GM12874 (cell line): ENCODE measurements at regions not wholly inside any gene's neighbourhood (a gene's known extent, or its start where the extent isn't known, plus 50 kb on each side); places are given as distances from the start of the nearest gene placed in this dataset.

Experiments
- TF ChIP-seq, protein P1 (sequence below): IDR thresholded peaks from 2 replicates; pipeline ENCODE4 v1.5.1; 2011; ENCODE audit warnings: low read depth, mild to moderate bottlenecking, control low read depth, low read length, moderate library complexity; ENCODE audit not compliant: insufficient read depth

GRCh38 chr4:26218677-26219605 lies 101.9 kb upstream of the RBPJ start:
- TF ChIP-seq, protein P1, sequence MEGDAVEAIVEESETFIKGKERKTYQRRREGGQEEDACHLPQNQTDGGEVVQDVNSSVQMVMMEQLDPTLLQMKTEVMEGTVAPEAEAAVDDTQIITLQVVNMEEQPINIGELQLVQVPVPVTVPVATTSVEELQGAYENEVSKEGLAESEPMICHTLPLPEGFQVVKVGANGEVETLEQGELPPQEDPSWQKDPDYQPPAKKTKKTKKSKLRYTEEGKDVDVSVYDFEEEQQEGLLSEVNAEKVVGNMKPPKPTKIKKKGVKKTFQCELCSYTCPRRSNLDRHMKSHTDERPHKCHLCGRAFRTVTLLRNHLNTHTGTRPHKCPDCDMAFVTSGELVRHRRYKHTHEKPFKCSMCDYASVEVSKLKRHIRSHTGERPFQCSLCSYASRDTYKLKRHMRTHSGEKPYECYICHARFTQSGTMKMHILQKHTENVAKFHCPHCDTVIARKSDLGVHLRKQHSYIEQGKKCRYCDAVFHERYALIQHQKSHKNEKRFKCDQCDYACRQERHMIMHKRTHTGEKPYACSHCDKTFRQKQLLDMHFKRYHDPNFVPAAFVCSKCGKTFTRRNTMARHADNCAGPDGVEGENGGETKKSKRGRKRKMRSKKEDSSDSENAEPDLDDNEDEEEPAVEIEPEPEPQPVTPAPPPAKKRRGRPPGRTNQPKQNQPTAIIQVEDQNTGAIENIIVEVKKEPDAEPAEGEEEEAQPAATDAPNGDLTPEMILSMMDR, result no peak

- TF ChIP-seq, protein P1, result no peak
These were observed 100.1 kb upstream of the RBPJ start for GRCh38 chr4:26220696-26221095.

- TF ChIP-seq, protein P1, result no peak
These were observed 97.7 kb upstream of the RBPJ start for GRCh38 chr4:26223155-26223554.

DNA sequence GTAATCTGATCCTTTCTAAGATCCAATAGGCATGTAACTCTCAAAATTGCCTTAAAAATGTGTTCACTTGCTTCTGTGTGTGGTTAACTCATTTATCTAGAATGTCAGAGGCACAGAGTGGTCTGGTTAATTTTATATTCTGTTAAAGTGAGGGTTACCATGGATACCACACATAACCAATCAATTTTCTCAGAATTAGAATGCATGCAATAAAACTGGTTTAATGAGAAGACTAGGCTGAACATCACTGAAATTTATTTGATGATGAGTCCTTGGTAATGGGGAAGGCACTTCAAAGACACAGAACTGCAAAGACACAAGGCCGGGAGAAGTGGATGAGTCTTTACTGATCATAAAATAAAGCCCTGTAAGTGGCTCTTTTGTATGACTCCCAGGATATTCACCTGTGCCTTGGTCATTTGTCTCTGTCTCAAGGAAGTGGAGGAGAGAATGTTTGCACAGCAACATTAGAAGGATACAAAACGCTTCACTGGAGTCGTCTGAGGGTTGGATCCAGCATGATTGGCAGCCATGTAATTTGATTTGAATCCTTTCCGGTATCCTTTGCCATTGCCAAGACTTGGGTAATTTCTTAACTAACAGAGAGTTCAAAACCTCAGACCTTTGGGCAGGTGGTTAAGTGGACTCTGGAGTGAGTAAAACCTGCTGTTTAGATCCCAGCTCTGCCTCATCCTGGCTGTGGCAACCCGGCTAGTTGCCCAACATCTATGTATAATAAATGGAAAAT lies 94.0 kb upstream of the RBPJ start:
- TF ChIP-seq, protein P1, result no peak

DNA sequence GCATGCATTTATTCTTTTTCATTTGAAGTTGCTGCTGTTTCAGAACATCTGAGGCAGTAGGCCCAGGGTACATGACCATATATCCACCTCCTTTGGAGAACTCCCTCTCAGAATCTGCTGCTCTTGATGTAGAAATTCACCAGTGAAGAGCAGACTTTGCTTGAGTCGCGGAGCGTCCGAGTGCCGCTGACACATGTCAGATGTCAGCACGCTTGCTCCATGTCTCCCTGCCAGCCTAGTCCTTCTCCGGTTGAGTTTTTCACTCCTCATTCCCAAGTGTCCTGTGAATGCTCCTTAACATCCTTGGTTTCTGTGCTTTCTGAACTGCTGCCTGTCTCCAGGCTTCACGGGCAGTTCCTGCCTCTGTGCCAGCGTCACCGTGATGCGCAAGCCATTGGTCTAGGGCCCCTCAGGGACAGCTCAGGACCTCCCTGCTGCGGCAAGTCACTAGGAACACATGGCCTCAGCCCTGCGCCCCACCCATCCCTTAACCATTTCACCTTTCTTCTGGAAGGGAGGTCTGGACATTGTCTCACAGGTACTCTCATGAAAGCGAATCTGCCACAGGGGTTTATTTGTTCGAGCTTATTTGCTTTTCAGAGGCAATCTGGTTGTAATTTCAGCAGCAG lies 93.1 kb upstream of the RBPJ start:
- TF ChIP-seq, protein P1, result no peak

DNA sequence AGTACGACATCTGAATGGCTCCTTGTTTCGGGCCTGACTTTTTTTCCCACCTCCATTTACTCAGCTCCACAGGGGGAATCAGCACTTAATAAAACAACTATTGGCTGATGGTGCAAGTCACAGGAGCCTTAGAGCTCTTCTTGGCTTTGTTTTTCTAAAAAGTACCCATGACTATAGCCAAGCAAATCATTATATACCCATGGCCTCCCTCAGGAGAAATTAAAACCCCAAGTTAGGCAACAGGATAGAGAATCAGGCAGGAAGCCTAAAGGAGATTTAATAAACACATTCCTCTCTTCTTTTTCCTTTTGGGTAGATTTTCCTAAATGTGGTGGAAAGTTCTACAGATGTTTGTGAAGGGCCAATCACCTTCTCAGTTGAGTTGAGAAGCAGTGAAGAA lies 91.9 kb upstream of the RBPJ start:
- TF ChIP-seq, protein P1, result no peak

GRCh38 chr4:26229974-26230373 lies 90.8 kb upstream of the RBPJ start:
- TF ChIP-seq, protein P1, result no peak
